DMS153 treated with DMSO at 0.1 percent for 48 hours (cell line): ENCODE measurements at regions not wholly inside any gene's neighbourhood (a gene's known extent, or its start where the extent isn't known, plus 50 kb on each side); places are given as distances from the start of the nearest gene placed in this dataset.
"Not testable (repeated sequence)": the region's sequence is repeated elsewhere in the genome, so short reads cannot be mapped to it uniquely, and the experiment has no call there.

Experiments
- DNase-seq: peaks from one replicate; lab custom pipeline; 2025; ENCODE audit not compliant: unreplicated experiment; lab: John Stamatoyannopoulos, UW

DNA sequence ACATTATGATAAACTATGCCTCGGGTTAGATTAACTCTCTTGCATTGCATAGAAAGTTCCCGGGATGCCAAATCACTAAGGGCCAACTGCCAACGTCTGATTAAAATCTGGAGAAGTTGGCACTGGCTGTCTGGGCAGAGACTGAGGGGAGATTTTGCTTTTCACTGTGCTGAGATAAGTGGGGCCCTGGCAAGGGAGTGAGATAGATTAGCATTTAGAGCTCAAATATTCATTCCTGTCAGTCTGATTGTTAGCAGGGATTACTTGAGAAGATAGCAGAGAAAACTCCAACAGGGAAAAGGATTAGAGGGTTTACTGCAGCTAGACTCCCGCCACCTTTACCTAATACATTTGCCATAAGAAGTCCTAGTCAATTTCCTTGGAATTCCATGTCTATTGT is 714.1 kb upstream of the CHRM3 start:
- no peak for DNase-seq

DNA sequence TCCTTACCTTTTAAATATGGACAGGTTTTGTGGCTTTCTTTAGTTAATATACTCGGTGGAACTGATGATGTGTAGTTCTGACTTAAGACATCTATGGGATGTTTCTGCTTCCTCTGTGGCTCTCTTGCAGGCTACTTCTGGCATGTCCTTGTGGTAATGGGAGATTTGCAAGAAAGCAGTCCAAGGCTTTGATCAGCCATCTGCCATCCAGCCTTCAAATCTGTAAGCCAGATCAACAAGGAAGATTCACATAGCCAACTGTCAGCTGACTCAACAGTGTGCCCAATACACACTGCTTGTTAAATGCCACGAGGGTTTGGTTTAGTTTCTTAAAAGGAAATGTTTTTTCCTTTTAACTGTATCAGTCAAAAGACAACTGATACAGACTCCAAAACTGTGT is 722.2 kb upstream of the CHRM3 start:
- DNase-seq = no peak

DNA sequence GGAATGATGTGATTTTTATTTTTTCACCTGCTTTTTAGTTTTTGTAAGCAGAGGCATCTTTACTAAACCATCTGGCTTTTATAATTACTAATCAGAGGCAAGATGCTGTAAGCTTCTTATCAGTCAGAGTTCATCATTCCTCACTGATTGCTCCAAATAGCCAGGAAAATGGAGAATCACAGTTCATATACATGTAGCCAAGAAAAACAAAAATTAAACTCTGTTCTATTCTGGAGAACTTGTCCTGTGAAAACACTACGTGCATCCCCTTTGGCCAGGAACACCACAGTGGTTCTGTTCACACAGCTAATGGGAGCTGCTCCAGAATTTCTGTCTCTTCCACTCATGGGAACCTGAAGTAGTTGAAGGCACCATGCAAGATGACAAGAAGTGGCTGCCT is 725.5 kb upstream of the CHRM3 start:
- no peak for DNase-seq

DNA sequence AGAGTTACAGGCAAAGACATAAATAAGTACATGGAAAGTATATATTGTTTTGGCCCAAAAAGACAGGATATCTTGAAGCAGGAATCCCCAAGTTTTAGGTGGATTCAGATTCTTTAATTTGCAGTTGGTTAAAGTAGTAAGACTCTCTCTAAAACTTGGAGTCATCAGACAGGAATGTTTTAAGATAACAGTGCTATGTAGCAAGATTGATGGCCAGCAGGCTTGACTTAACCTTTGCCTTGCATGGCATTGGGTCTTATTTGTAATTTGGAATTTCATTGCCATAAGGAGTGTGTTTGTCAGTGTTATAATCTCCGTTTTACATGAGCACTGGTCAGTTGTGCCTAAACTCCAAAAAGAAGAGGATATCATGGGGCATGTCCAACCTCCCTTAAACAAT is 727.6 kb upstream of the CHRM3 start:
- no peak for DNase-seq

DNA sequence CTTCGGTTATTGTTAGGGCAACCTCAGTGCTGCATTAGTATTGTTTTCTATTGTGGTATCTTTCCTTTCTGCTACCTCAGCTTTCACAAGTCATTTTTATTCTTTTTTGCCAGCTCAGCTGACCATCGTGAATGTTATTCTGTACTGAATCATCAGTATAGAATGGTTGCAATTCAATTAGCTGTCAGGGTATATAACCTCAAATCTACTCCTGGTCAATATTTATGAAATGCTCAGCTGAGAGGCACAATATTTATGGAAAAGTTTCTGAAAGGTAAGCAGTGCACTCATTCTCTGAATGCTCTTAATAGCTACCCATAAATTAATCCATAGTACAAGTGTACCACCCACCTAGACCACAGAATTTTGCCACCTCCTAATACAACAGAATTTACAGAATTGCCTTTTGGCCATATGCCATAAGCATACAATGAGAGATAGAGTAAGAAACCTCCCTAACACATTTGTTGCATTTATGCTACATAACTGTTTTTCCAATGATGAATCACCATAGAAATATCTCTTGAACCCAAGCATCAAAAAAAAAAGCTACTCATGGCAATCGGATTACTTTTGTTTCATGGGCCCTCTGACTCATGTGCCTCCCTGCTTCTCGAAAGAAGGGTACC is 732.6 kb upstream of the CHRM3 start:
- DNase-seq = no peak

DNA sequence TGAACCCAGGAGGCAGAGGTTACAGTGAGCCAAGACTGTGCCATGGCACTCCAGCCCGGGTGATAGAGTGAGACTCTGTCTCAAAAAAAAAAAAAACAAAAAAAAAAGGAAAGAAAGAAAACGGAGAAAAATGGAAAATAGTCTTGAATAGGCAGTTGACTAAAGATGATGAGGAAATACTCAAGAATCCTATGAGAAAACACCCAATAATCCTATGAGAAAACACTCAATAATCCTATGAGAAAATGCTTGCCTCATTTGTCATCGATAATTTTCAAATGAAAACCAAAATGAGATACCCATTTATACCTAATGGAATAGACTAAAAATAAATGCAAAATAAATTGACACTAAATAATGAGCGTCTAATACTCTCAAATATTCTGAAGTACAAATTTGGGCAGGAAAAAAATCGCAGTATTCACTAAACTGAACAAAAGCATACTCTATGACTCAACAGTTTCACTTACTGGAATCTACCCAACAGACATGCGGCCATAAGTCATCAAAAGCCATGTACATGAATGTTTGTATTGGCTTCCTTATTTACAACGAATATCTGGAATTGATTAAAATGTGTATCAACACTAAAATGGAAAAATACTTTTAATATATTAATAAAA is 733.9 kb upstream of the CHRM3 start:
- no peak for DNase-seq

DNA sequence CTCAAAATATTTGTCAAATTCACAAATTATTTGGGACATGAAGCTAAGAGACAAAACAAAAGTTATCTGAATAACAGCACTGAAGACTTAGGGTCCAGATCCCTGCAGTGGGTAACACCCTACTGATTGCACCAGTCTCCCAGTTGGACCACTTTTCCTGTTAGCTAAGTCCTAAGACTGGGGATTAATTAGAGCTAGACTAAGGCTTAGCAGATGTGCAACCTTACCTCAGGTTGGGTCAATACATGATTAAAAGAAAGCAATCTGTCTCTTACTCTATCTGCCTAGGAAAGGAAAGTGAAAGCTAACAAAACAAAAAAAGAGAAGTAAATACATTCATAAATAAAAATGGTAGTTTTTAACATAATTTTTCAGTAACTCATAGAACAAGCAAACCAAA is 737.2 kb upstream of the CHRM3 start:
- no peak for DNase-seq

DNA sequence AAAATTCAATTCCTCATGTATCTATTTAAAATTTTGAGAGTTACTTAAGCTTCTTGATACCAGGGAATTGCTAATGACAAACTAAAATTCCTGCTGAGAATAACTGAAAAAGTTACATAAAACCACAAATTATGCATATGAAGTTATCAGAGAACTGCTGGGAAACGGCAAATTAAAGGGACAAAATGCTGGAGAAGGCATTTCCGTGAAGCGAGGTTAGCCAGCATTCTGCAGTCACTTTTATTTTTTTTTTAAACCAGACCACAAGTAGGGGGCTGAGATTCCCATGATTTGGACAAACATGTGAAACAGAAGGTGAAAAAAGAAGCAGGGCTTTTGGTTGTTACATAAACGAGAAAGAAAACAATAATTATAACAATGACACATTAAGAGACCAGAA is 737.6 kb upstream of the CHRM3 start:
- DNase-seq = no peak

DNA sequence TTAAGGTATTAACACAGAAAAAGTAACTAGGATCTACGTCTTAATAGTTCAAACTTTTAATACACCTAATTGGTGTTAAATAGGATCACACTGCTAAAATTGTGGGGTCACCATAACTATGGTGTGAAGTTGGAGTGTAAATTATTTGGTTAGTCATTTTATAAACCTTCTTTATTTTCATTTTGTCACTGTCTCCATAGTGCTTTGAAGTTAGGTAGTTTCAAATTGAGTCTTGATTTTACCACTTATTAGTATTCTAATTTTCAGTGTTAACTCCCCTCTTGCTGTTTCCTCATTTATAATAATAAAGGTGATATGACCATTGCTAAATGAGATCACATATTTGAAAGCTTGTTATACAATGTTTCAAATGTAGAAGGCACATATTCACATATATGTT is 738.1 kb upstream of the CHRM3 start:
- no peak for DNase-seq

DNA sequence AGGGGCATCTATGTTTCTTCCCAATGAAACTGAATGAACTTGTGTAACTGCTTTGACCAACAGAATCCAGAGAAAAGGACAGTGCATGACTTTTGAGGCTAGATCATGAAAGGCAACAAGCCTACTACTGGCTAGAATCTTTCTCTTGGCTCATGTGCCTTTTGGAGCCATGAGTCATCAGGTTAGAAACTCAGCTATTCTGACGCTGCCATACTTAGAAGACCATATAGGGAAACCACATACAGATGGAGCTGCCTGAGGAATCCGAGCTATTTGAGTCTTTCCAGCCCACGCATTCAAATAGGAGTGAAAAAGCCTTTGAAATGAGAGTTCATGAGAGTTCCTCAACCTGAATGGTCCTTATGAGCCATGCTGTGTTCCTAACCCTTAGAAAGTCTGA is 738.5 kb upstream of the CHRM3 start:
- DNase-seq = no peak

DNA sequence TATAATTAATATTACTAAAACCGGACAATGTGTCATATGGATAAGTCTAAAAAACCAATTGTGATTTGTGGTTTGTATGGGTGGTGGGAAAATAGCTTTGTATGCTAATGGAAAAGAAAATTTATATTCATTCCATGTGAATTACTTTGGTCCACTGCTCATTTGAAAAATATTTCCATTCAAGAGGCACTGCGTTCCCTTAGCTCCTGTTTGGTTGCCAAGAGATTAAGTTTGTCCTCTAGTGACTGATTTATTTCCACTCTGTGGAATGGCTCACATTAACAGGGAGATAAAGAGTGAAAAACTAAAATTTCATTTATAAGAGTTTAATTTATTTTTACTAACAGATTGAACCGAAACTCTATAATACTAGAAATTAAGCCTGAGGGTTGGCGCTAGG is 744.1 kb upstream of the CHRM3 start:
- DNase-seq = no peak

DNA sequence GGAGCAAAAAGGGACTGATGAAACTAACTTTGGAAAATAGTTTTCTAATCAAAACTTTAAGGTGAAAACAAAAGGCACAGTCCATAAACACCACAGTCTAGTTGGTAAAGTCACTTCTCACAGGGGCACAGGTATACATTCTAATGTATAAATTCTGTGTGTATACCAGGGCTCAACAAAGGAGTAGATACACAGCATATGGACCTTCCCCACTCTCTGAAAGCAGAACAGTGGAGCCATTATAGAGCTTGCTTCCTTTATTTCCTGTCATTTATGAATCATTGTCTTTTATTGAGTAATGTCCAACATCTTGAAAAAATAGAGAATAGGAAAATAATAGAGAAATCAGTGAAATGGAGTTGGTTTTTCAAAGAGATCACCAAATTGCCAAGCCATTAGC is 746.5 kb upstream of the CHRM3 start:
- DNase-seq = no peak

DNA sequence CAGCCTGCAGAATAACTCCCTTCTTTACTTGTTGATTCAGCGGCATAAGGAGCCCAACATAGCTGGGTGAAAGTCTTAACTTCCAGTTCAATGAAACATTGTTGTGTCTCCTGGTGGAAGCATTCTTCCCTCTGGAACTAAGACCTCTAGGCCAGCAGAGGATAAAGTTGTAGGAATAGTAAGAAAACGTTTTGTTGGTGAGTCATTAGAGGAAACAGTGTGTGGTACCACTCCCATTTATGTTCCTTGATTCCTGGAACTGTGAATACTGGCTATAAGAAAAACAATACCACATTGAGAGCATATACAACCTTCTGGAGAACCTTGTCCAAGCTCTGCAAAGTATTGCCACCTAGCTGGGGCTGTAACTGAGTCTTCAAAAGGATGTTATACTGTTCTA is 737.4 kb upstream of the ZP4 start:
- DNase-seq = no peak

DNA sequence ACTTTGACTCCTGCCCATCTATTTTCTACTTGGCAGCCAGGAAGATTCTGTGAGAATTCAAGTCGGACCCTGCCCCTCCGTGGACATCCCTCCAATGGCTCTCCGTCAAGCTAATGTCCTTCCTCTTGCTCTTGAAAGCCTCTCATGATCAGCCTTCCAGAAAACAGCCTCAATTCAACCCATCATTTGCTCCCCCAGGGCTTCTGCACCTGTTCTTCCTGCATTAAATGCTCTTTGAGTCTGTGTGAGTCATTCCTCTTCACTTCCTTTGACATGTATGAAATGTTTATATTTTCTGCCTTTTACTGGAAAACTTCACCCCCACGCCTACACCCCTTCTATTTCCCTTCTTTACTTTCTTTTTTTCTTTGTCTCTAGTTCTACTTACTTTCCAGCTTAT is 734.1 kb upstream of the ZP4 start:
- DNase-seq = no peak

DNA sequence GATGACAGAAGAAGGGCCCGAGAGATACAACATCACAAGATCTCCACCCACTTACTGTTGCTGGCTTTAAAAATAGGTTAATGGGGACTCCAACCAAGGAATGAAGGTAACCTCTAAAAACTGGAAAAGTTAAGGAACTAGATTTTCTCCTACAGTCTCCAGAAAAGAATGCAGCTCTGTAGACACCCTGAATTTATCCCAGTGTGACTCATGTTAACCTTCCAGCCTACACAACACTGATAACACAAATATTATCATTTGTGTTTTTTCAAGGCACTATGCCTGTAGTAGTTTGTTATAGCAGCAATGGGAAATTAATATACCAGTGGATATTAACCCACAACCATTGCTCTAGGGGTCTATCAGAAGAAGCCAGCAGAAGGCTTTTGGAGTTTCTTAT is 730.7 kb upstream of the ZP4 start:
- DNase-seq = no peak

DNA sequence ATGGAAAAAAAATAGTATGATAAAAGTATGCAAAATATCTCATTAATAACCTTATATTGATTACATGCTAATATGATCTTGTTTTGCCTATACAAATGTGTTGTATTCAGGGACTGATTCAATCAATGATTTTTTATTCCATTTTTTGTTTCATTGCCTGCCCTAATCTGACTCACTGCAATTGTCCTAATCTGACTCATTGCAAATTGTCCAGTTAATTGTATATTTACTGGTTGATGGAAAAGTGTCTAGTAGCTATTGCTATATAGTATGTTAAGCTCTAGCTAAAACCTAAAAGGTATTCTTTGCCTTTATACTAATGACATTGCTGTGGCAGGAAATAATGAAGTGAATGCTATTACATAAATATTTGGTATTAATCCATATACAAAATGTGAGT is 728.9 kb upstream of the ZP4 start:
- no peak for DNase-seq

DNA sequence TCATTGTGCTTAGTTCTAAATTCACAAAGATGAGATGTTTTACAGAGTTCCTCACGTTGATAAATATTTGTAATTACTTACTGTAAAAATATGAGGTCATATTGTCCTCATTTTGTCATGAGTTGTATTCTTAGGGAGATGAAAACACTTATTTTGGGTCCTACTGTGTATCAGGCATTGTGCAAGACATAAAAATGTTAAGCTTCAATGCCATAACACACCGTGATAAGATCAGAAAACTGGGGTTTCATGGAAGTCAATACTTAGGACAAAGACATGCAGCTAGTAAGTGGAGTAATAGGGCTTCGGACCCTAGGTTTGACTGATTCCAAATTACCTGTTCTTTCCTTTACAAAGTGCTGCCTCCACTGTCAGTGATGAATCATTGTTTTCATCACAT is 720.7 kb upstream of the ZP4 start:
- DNase-seq = no peak

DNA sequence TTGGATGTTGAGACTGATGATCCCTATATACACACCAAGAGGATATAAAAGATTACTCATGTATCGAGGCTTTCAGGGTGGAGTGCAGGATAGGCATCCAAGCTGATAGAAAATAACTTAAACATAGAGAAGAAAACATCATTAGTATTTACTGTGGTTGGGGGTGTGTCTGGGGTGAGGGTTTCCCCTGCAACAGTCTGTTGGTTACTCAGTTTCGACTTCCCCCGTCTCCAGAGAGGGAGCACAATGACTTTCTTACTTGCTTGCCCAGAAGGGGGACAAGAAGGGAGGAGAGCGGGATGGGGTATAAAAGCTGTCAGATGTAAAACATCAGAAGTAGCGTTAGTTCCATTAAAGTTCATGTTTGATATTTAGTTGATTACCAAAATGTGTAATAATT is 717.4 kb upstream of the ZP4 start:
- no peak for DNase-seq

DNA sequence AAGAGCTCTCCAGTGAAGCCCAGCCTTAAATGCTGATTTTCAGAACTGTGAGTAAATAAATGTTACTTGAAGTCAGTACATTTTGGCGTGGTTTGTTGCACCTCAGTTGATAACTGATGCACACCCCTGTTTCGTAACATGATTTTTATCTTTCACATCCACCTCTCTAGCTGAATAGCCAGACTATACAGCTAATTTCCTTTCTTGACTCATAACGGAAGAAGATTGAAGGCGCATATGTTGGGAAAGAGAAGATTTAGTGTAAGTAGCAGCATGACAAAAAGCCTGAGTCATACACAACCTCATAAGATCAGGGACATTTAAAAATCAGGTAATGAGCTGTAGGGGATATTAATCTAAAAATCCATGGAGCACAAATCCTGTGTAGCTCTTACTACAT is 716.2 kb upstream of the ZP4 start:
- no peak for DNase-seq

DNA sequence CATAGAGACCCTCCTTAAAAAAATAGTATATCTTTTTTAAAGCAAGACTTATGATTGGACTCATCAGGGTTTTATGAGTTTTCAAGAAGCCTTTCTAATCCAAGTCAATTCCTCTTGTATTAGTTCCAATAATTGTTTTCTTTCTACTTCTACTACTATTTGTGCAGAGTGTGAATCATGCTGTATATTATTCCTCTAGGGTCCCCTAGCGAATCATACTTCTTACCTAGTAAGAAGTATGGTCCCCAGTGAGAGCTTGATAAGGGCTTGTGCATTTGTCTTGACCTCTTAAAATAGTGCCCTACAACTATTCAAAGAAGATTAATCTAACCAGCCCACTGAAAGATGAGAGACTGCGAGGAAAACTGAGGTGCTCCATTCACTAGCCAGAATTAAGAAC is 715.7 kb upstream of the ZP4 start:
- DNase-seq = no peak

DNA sequence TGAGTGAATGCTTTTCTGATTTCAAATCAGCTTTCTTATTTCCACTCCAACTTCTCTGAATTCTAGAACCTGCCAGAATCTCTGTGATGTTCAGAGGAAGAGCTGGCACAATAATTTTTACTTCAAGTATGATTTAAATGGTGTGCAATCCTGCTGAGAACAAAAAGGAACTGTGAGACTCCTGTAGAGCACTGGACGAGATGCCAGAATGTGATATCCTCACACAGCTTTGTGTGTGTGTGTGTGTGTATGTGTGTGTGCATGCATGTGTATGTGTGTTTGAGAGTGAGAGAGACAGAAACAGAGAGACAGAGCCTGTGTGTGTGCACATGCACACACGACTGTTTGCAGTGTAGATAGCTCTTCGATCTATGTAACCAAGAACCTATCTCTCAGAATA is 713.6 kb upstream of the ZP4 start:
- DNase-seq = no peak

DNA sequence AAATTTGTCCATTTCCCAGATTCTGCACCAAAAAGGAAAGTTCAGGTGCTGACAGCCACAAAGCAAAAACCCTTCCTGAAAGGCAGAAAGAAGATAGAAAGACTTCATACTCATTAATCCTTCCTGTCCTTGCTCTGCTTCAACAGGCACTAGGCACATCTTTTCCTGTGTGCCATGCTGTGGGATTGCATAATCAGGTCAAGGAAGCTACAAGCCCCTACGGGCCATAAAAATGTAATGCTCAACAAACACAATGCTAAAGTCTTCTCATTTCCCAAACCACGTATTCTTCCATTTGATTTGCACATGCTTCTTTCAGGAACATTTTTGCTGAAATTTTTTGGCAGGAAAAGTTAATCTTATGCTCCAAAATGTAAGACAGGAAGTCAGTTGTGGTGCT is 710.9 kb upstream of the ZP4 start:
- not testable (repeated sequence) for DNase-seq

DNA sequence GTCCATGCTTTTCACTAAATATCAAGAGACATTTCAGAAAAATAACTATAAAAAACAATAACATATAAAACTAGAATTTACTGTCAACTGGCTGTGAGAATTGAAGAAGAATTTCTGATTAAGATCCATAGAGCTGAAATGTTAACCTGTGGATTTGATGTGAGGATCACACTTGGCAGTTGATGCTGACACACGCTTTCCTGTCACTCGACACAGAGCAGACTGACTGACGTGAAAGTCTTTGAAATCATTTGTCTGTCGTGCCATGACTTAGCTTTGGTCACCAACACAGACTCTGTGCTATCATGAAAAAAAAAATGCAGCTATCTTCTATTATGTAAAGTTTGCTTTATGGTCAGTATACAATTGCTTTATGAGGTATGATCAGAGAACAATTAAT is 706.0 kb upstream of the ZP4 start:
- DNase-seq = no peak
